AG04450 (cell line): ENCODE measurements at regions not wholly inside any gene's neighbourhood (a gene's known extent, or its start where the extent isn't known, plus 50 kb on each side); places are given as distances from the start of the nearest gene placed in this dataset.

ENCODE experiments used
- CTCF ChIA-PET: fragments of 300-600, 350-600 bp; formaldehyde crosslinking; extraction: SDS; loops from one replicate; lab custom pipeline; 2022; ENCODE audit warnings: antibody characterized with exemption, inconsistent platforms; lab: Charles Lee
- POLR2A ChIA-PET: fragments of 350-600 bp; formaldehyde crosslinking; extraction: SDS; loops from one replicate; lab custom pipeline; 2021; ENCODE audit warnings: antibody characterized with exemption, inconsistent platforms; lab: Yijun Ruan, JAX
- DNase-seq: peaks from one replicate; pipeline ENCODE4 v3.0.0-alpha.2; 2011; ENCODE audit warnings: low read depth, low spot score
- H3K27ac ChIP-seq: one replicate; pipeline ENCODE4 v1.5.1; 2012; ENCODE audit warnings: low read depth, low read length, control low read depth
- H3K27me3 ChIP-seq: one replicate; pipeline ENCODE4 v1.6.0; 2012; ENCODE audit warnings: low read length; ENCODE audit not compliant: control insufficient read depth, insufficient read depth
- H3K4me3 ChIP-seq: 2 replicates; pipeline ENCODE4 v1.5.1; 2011; ENCODE audit warnings: mild to moderate bottlenecking, low read depth, low read length, control low read depth
- H3K9me3 ChIP-seq: 2 replicates; pipeline ENCODE4 v1.5.1; 2012; ENCODE audit warnings: low read length; ENCODE audit not compliant: control insufficient read depth, insufficient read depth
- CTCF ChIP-seq: IDR thresholded peaks from 2 replicates; pipeline ENCODE4 v1.5.1; 2011; ENCODE audit warnings: low read depth, low read length, control low read depth, inconsistent platforms

- TF ChIP-seq CTCF = no peak
- DNase-seq = no peak
- H3K27ac ChIP-seq = no peak overlapping the region
- POLR2A ChIA-PET = no interaction called here
- CTCF ChIA-PET = no interaction called here
- no peak overlapping the region for H3K4me3 ChIP-seq
- no peaks in the 10 kb centered on the region for H3K9me3 ChIP-seq
- no peaks in the 10 kb centered on the region for H3K27me3 ChIP-seq
These were observed 329.2 kb upstream of the CCNH start for GRCh38 chr5:87741881-87742280.

- ChIA-PET CTCF (no interaction called here), POLR2A (no interaction called here)
These were observed 323.2 kb upstream of the CCNH start for GRCh38 chr5:87735923-87736322.

GRCh38 chr5:87733897-87734296 is 321.2 kb upstream of the CCNH start:
- Histone ChIP-seq H3K27me3 (no peaks in the 10 kb centered on the region), H3K27ac (no peak overlapping the region), H3K9me3 (no peaks in the 10 kb centered on the region), H3K4me3 (no peak overlapping the region)
- no peak for TF ChIP-seq CTCF
- no peak for DNase-seq
- ChIA-PET CTCF (no interaction called here), POLR2A (no interaction called here)

More at GRCh38 chr5:87735923-87736322, 323.2 kb upstream of the CCNH start:
- H3K4me3 ChIP-seq = no peak overlapping the region
- no peak overlapping the region for H3K27ac ChIP-seq
- H3K9me3 ChIP-seq = no peaks in the 10 kb centered on the region
- no peak for DNase-seq
- no peak for TF ChIP-seq CTCF
- H3K27me3 ChIP-seq = no peaks in the 10 kb centered on the region

- POLR2A ChIA-PET = no interaction called here
- no peak for TF ChIP-seq CTCF
These were observed 320.4 kb upstream of the CCNH start for GRCh38 chr5:87732875-87733768.

GRCh38 chr5:87729781-87730180 is 317.1 kb upstream of the CCNH start:
- no peak overlapping the region for H3K4me3 ChIP-seq
- TF ChIP-seq CTCF = no peak
- H3K27me3 ChIP-seq = no peaks in the 10 kb centered on the region
- POLR2A ChIA-PET = no interaction called here
- no peaks in the 10 kb centered on the region for H3K9me3 ChIP-seq
- no peak for DNase-seq
- H3K27ac ChIP-seq = no peak overlapping the region
- CTCF ChIA-PET = interaction anchor here (0.6 kb wide), 1 partner anchor 1107 kb away, joined by 4 read pairs; no protein-coding TSS in a partner anchor

More at GRCh38 chr5:87732875-87733768, 320.4 kb upstream of the CCNH start:
- DNase-seq = no peak
- Histone ChIP-seq H3K27me3 (no peaks in the 10 kb centered on the region), H3K9me3 (no peaks in the 10 kb centered on the region), H3K4me3 (no peak overlapping the region), H3K27ac (no peak overlapping the region)
- CTCF ChIA-PET = no interaction called here
